ENCODE measurements at regions not wholly inside any gene's neighbourhood (a gene's known extent, or its start where the extent isn't known, plus 50 kb on each side); places are given as distances from the start of the nearest gene placed in this dataset.

DNA sequence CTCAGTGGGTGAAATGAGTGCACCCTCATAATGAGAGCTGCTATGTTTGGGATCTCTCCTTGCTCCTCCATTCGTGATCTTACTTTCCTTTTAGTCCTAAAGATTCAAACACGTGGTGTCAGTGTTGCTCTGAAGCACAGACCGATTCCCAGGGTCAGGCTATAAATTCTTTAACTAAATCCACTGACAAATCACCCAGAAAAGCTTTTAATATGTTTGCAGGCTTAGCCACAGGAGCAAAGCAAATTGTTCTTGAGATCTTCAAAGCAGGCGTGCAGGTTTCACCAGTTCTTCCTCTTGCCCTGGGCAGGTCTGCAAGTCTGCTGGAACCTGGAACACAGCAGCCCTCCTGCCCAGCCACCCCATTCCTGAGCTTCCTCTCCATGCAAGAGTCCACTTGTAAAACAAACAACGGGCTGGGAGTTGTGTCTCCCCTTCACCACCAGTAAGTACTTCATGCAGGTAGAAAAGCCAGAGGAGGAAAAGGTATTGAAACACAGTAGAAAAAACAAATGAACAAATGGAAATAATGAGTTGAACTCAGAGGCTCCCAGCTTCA lies 70.1 kb upstream of the ENPP6 start:
- TF ChIP-seq, protein P1, sequence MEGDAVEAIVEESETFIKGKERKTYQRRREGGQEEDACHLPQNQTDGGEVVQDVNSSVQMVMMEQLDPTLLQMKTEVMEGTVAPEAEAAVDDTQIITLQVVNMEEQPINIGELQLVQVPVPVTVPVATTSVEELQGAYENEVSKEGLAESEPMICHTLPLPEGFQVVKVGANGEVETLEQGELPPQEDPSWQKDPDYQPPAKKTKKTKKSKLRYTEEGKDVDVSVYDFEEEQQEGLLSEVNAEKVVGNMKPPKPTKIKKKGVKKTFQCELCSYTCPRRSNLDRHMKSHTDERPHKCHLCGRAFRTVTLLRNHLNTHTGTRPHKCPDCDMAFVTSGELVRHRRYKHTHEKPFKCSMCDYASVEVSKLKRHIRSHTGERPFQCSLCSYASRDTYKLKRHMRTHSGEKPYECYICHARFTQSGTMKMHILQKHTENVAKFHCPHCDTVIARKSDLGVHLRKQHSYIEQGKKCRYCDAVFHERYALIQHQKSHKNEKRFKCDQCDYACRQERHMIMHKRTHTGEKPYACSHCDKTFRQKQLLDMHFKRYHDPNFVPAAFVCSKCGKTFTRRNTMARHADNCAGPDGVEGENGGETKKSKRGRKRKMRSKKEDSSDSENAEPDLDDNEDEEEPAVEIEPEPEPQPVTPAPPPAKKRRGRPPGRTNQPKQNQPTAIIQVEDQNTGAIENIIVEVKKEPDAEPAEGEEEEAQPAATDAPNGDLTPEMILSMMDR (conservative IDR thresholded peaks at IDR 0.05), result peak; percentile 28; the same call in 2 of the 3 replicates
- Histone ChIP-seq H3K27ac (ENCODE audit: insufficient read length, low read depth, low read length) (no peak overlapping the region), H2AK5ac (ENCODE audit: insufficient read length, low read length) (no peak overlapping the region), H2BK20ac (ENCODE audit: low read depth, low read length, poor library complexity, severe bottlenecking) (no peak overlapping the region), H3K23ac (ENCODE audit: insufficient read length, low read depth, low read length) (no peak overlapping the region), H3K27me3 (ENCODE audit: insufficient read depth, low read length) (no peaks in the 10 kb centered on the region), H4K5ac (ENCODE audit: insufficient read length, low read depth, low read length) (no peak overlapping the region), H3K18ac (ENCODE audit: insufficient read length, low read depth, low read length) (no peak overlapping the region), H2BK5ac (ENCODE audit: insufficient read length, low read length) (no peak overlapping the region), H3K4me2 (ENCODE audit: insufficient read depth, insufficient read length, low read length) (no peak overlapping the region), H3K56ac (ENCODE audit: insufficient read length, low read depth, low read length) (no peak overlapping the region), H4K8ac (replicated peaks; ENCODE audit: insufficient read length, low read depth, low read length) (no peak overlapping the region), H2BK15ac (ENCODE audit: low read depth, low read length) (no peak overlapping the region), H3K4me1 (ENCODE audit: insufficient read depth, low read length) (no peaks in the 10 kb centered on the region), H3K23me2 (ENCODE audit: insufficient read length, low read depth, low read length, poor library complexity, severe bottlenecking) (peaks cover 4% of the 10 kb centered on the region), H4K91ac (ENCODE audit: insufficient read length, low read depth, low read length) (no peak overlapping the region), H3T11ph (ENCODE audit: low read length) (no peak overlapping the region), H3K9ac (ENCODE audit: extremely low read depth, insufficient read length, low read length) (no peak overlapping the region), H3K79me1 (ENCODE audit: insufficient read depth, low read depth, low read length, poor library complexity, severe bottlenecking) (no peaks in the 10 kb centered on the region), H4K20me1 (ENCODE audit: control insufficient read depth, insufficient read depth, insufficient read length) (no peaks in the 10 kb centered on the region), H2BK120ac (ENCODE audit: low read depth, low read length, poor library complexity, severe bottlenecking) (no peak overlapping the region), H3K79me2 (ENCODE audit: insufficient read depth, low read length) (no peaks in the 10 kb centered on the region), H2BK12ac (ENCODE audit: insufficient read length, low read depth, low read length) (no peak overlapping the region), H3K9me3 (ENCODE audit: control insufficient read depth, low read depth, low read length) (no peaks in the 10 kb centered on the region), H3K4ac (ENCODE audit: low read depth, low read length) (no peak overlapping the region), H3K14ac (ENCODE audit: insufficient read depth, low read length) (no peak overlapping the region), H2AFZ (ENCODE audit: low read length) (no peak overlapping the region)
- no CpG with 5 or more reads among the region's 5 CpGs for WGBS (ENCODE audit: extremely low coverage, insufficient read length, low lambda C conversion rate)
- no peaks in the 10 kb centered on the region for H3K9me3 Mint-ChIP-seq
- no peaks in the 10 kb centered on the region for H3K27me3 Mint-ChIP-seq (ENCODE audit: low read depth)
- H3K4me3 Mint-ChIP-seq, result no peak overlapping the region
- H3K36me3 Mint-ChIP-seq (ENCODE audit: insufficient read depth in 1 of 3, low read depth in 3 of 3), result no peaks in the 10 kb centered on the region
- DNase-seq, result peak; percentile 44
- H3K27ac Mint-ChIP-seq, result peak overlapping the region in 1 of 3 experiments; percentile 17; a peak in 1 of 7 replicates
- peaks cover 16 to 17% of the 10 kb centered on the region in 2 experiments for H3K4me1 Mint-ChIP-seq
